CD4-positive, alpha-beta T cell treated with Interleukin-17A for 1 hour (primary cell): ENCODE measurements at regions not wholly inside any gene's neighbourhood (a gene's known extent, or its start where the extent isn't known, plus 50 kb on each side); places are given as distances from the start of the nearest gene placed in this dataset.
A peak's percentile ranks its signal among the peaks of the same experiment; 100 is the strongest.

Source experiments
- DNase-seq: peaks from one replicate; pipeline ENCODE4 v3.0.0-alpha.2; 2020

DNA sequence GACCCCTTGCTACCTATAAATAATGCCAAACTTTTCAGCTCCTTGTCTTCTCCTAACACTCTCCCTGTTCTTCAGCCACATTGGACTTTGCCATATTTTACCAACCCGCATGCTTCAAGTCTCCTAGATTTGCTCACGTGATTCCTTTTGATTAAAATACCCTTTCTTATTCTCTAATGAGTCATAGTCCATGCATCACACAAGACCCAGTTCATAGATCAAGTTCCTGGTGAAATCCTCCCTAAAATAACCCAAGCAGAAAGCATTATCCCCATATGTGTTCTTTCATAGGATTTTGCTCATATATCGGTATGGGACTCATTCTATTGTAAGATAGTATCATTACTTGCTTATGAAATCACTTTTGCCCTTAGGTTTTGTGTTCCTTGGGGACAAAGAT, 108.9 kb upstream of the STXBP5 start:
- DNase-seq = no peak

DNA sequence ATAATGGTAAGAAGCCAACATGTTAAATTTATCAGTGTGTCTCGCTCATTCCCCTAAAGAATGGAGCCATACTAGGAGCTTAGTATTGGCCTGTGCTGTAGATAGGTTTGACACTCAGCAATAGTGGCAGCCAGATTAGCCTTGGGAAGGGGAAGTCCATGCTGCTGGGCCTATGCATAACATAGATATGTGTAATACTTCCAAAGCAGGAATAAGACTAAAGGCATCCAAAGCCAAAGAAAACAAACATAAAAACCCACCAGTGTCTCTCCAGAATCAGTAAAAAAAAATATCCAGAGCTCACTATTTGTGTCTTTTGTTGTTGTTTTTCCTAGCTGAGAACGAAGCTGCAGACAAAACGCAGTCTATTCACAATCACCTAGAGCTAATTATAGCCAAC, 104.2 kb upstream of the STXBP5 start:
- no peak for DNase-seq

DNA sequence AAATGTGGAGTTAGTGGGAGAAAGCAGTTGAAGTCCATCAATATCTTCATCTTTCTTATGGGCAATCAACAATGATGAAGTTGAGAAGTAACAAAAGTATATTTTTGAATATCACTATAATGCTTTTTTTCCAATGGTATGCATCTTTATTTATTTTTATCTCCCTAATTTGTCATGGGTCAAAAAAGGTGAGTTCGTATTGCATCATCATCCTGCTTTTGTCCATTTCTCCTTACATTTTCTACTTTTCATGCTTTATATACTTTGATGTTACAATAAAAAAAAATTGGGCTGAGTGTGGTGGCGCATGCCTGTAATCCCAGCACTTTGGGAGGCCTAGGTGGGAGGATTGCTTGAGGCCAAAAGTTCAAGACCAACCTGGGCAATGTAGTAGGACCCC, 101.2 kb upstream of the STXBP5 start:
- DNase-seq = no peak

DNA sequence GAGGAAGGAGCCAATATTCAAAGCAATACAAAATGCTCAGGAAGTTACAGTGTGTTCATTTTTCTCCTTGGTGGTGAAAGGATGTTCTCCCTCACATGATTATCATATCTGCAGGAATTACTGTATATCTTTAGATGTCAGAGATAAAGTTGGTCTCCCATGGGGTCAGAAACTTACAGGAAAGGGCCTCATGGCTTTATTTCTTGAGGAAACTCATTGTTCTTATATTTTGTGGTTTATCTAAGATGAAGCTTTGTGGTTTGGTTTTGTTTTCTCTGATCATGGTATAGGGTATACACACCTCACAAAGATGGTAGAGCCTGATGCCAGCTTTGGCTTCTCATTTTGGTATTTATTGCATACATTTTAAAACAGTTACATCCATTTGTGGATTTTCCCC, 100.5 kb upstream of the STXBP5 start:
- DNase-seq = no peak

DNA sequence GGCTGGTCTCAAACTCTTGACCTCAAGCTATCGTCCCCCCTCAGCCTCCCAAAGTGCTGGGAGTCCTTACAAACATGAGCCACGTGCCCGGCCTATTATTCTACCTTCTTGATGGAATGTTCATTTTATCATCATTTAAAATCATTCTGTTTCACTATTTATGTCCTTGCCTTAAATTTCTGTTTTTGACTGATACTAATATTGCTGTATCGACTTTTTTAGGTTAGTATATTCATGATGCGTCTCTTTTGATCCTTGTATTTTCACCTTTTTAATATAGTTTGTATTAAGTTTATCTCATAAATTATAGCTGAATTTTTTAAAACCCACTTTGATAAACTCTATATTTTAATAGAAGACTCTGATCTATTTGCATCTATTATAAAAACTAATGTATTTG, 98.4 kb upstream of the STXBP5 start:
- no peak for DNase-seq

DNA sequence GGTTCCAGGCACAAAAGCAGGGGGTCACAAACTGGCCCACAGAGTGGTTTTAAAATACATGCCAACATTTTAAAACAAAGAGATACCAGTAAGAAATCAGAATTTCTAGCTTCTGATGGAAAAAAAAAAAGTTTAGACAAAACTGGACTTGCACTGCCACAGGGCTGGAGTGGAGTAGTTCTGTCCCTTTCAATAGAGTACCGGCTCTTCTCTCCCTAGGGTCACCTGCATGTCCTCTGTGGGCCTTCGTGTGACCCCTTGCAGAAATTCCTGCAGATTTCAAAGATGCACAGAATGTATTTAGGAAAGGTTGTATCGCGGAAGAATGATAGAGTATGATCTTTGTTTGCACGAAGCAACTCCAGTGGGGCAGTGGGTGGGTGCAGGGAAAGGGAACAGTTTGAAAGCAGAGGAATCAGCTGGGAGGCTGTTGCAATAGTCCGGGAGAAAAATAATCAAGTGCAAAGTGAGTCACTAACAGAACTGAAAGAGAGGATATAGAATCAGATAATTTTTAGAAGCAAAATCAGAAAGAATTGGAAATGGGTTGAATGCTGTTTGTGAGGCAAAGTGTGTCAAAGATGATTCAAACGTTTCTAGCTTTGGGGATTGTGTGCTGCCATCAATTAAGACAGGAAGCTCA, 97.3 kb upstream of the STXBP5 start:
- no peak for DNase-seq

DNA sequence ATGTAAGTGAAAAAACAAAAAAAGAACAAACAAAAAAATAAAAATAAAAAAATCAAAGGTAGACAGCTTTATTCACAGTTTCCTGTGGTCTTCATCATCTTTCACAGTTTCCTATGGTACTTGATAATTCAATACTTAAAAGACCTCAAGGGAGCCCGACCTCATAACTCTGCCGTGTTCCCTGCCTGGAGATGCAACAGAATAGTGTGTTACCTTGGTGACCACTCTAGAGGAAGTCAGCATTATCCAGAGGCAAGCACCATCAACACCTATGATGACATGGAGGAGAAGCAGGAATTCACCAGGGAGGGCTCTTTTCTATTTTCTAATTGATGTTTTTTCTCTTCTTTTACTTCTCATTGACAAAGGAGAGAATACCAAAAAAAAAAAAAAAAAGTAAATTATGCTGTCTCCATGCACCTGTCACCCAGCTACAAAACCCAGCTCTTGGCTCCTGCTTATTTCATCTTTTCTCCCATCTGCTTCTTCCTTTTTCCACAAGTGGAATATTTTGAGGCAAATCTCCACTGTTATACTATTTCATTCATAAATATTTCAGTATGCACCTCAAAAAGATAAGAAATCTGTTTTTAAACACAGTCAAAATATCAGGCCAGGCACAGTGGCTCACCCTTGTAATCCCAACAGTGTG, 95.8 kb upstream of the STXBP5 start:
- DNase-seq = no peak

DNA sequence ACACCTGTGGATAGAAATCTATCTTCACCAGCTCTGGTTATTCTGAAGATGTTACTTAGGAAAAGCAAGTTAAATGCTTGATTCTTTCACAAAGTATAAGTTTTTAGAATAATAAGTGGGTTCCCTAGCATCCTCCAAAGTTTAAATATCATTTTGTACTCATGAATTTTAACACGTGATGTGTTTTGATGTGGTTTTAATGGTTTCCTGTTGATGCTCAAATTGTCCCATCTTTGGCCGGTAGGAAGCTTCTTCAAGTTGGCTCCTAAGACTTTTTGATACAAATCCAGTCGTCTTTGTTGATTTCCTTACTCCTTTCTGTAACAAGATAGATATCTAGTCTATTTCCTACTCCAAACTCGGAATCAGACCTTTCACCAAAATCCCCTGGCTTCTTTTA, 94.5 kb upstream of the STXBP5 start:
- peak; percentile 53 for DNase-seq

DNA sequence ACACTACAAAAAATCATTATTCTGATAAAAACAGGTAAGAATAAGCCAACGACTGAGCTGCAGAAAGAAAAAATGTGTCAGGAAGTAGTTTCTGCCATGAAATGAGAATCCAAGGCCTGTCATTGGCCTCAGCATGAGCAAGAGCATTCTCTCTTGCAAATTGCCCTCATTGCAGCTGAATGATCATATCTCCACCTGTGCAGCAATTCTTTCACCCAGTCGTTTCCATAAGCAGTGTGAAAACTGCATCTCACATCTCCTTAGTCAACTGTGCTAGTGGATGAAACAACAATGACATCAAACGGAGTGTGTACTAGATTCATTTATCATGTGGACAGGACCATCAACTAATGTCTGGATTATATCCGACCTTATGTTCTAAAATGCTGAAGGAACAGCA, 88.2 kb upstream of the STXBP5 start:
- DNase-seq = no peak

DNA sequence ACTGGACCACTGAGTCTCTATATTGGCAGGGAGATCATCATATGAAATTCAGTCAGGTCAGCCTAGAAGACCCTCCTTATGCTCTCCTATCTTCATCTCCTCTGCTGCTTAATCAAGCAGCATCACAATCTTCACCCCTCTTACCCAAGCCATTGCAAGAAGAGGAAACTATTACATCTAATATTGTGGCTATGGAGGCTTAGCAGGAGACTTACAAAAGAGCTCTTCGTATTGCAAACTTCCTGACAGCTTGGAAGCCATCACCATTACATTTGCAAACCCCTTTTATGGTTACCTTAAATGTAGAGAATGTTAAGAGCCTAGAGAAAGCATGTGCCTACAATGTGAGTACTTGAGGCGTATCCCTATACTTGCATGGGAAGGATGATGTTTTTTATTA, 87.2 kb upstream of the STXBP5 start:
- peak; percentile 1 for DNase-seq

DNA sequence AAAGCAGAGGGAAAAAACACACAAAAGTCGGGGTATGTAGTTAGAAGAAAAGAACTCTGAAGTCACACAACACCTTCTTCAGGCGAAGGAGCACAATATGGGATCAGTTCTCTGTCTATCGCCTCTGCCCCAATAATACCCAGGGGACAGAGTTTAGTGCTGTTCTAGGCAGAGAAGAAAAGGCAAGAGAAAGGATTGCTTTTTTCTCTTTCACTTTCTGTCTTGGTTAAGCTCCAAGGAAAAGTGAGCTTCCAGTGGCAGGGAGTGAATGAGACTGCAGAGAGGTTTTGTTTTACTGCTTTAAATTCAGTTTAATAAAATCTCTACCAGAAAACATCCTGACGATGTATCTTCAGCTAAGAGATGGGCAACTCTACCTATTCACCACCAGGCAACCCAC, 86.6 kb upstream of the STXBP5 start:
- no peak for DNase-seq

DNA sequence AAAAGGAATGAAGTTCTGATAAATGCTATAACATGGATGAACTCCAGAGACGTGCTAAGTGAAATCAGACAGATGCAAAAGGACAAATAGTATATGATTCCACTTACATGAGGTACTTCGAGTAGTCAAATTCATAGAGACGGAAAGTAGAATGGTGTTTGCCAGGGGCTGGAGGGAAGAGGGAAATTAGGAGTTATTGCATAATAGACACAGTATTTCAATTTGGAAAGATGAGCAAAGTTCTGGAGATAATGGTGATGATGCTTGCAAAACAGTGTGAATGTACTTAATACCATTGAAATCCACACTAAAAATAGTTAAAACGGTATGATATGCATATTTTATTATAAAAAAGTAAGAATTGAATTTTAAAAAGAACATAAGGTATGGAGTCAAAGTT, 84.9 kb upstream of the STXBP5 start:
- no peak for DNase-seq

DNA sequence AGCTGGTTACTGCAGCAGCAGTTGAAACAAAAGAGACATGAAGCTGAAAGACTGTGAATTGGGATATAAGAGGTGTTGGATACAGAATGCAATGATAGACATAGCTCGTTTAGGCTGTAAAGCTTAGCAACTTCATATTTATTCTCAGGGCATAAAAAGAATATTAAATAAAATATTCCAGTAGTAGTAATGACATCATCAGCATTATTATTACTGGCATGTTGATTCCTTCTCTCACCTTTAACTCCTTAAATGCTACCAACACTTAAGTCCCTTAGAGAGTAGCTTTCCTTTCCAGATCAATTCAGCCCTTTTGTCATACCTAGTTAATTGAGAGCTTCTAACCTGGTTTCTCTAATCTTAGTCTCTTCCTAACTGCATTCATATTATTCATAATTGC, 81.4 kb upstream of the STXBP5 start:
- no peak for DNase-seq

DNA sequence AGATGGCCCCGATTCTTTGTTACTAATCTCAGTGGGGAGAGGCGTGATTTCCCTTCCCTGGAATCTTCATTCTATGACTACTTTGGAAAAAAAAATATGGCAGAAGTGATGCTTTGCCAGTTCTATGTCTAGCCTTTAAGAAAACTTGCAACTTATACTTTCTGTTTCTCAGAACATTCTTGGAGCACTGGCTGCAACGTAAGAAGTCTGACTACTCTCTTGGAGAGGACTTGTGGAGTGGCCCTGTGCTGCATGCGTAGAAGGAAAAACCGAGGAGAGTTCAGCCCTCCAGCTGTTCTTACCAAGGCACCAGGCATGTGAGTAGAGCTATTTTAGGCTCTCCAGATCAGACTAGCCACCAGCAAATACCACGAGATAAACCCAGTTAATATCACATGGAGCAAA, 77.6 kb upstream of the STXBP5 start:
- DNase-seq = no peak

DNA sequence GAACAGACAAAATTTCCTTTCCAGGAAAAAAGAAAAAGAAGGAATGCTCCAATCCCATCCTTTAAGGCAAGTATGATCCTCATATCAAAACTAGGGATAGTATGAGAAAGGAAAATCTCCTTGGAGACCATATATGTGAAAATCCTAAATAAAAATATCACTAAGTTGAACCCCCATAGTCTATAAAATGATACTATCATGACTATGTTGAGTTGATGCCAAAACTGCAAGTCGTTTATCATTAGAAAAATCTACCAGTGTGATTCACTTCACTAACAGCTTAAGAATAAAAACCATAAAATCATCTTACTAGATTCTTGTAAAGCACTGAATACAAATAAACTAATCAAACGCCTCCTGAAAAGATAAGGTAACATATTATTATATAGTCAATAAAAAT, 76.6 kb upstream of the STXBP5 start:
- no peak for DNase-seq

DNA sequence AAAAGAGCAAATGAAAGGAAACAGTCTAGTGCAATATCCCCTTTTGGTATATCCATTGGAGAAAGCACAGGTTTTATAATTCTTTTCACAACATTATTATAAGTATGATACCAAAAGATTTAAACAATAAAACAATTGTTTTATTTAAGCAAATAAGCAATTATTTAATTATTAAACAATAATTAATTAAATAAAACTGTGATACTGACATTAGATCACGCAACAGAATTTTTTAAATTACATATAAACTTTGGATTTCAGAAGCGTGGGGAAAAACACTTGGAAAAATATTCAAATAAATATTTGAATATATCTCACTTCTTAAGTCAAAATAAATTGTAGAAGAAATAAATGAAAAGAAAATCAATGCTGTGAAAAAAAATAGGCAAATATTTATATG, 76.2 kb upstream of the STXBP5 start:
- DNase-seq = no peak

DNA sequence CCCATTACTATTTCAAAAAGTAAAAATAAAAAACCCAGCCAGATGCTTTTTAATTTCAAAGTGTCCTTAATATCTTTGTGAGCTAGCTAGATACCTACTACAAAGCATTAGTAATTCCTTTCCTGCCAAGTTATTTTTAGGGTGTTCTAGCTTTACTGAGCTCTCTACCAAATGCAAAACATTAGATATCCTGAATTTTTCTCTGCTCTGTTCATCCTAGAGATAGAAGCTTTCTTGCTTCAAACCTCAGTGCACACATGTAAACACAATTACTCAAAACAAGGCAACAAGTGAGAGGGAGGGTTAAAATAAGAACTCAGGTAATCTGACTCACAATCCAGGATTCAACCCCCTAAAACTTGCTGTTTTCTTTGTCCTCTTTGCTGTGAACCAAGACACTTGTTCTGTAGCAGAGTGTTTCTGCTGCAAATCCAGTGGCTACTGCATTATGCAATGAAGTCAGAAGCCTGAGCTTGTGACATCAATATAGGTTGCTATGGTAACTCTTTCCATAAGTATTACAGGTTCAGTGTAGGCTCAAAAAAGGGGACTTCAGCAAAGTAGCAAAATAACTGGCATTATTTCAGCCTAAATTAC, 72.6 kb upstream of the STXBP5 start:
- DNase-seq = no peak

DNA sequence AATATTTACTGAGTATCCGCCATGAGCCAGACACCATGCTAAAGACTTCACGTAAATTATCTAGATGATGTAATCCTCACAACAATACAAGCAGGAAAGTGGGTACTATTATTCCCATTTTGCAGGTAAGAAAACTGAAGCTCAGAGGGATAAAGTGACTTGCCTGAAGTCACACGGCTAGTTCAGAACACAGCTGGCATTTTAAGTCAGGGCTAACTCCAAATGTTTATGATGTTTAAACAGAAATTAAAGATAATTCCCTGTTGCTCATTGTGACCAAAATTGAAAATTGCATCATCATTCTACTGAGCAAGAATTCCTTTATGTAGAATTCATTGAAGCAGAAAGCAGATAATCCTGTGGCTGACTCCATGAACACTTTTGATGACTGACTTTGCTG, 71.3 kb upstream of the STXBP5 start:
- DNase-seq = no peak

DNA sequence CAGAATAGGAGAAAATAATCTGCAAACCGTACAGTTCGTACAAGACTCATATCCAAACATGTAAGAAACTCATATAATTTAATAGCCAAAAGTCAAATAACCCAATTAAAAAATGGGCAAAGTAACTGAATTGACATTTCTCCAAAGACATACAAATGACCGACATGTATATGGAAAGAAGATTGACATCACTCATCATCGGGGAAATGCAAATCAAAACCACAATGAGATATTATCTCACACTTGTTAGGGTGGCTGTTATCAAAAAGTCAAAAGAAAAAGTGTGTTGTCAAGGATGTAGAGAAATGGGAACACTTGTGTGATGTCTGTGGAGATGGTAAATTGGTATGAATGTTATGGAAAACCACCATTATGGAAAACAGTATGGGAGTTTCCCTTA, 70.5 kb upstream of the STXBP5 start:
- no peak for DNase-seq

DNA sequence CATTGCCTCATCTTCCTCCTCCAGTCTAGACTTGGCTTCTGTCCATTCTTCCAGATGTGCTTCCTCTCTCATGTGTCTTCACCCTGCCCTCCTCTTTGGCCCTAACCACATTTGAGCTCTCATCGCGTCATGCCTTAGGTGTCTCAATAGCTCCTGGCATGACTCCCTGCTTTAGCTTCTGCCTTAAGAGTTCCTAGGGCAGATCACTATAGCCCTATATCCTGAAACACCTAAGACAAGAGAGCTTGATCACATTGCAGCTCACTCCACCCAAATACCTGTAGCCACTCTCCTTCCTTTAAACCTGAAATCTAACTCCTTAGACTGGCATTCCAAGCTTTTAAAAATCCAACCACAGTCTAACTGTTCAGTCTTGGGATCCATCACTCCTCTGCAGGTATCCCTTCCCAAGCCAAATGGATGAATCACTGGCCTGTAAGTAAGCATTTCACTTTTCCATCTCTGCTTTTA, 69.0 kb upstream of the STXBP5 start:
- no peak for DNase-seq

DNA sequence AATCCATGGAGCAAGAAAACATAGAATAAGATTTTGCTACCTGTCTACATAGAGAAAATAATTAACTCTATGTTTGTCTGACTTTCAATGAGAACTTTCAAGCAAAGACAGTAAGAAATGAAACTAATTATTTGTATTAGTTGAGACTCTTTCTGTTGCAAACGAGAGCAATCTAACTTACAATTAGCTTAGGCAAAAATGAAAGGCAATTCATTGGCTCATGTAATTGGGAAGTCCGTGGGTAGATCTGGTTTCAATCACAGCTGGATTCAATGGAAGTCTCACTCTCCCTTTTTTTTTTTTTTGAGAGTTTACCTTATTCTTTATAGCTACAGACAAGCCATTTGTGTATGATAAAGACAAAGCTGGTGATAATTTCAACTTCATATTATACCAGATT, 68.2 kb upstream of the STXBP5 start:
- DNase-seq = no peak

DNA sequence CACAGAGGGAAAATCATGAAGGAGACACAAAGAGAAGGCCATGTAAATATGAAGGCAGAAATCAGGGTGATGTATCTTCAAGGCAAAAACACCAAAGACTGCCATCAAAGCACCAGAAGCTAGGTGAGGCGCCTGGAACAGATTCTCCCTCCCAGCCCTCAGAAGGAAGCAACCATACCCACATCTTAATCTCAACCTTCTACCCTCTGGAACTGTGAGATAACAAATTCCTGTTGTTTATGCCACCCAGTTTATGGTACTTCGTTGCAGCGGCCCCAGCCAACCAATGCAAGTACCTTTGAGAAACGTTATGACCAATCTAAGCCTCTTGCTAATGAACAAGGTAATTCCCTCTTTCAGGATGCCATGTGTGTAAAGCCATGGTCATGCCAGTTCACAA, 66.2 kb upstream of the STXBP5 start:
- no peak for DNase-seq

DNA sequence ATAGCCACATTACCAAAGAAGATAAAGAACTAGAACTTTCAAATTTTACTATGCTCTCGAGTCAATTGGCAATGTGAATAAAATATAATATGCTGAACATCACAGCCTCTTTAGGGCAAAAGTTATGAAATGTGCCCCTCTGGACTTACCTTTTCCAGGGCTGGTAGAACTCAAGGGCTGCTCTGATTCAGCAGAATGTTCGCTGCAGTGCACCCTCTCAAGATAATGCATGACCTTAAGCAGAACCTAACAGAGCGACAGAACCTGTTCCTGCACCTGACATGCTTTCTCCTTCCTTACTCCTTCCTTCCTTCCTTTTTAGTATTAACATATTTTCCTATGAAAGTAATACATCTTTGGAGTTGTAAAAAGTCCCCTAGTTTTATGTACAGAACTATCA, 65.4 kb upstream of the STXBP5 start:
- no peak for DNase-seq

DNA sequence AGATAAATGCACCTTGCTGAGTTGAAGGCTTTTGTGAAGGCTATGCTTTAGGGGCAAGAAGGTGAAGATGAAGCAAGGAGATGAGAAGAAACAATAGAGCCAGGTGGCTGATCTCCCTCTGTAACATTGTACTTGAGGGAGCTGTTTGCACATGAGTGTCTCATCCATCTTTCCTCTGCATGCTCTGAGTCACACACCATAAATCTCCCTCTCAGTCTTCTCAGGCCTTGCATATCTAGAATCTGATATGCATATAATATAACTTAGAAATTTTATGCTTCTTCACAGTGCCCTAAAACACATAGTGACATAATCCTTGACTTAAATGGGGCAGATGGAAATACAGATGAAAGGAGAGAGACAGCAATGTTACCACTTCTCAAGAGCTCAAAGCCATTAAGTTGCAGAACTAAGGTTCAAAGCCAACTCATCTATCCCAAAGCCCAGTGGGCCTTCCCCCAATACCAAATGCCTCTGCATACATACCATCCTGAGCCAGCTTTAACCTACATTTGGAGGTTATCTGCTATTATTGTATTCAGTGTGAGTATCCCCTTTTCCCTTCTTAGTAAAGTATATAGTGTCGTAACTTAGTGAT, 62.4 kb upstream of the STXBP5 start:
- DNase-seq = no peak
